IPS DF 6.9 (cell line): ENCODE measurements at regions not wholly inside any gene's neighbourhood (a gene's known extent, or its start where the extent isn't known, plus 50 kb on each side); places are given as distances from the start of the nearest gene placed in this dataset.
"Not testable (repeated sequence)": the region's sequence is repeated elsewhere in the genome, so short reads cannot be mapped to it uniquely, and the experiment has no call there.

Experiments
- DNase-seq: peaks from one replicate; pipeline ENCODE4 v3.0.0-alpha.2; 2013; ENCODE audit warnings: low read depth, low spot score
- H3K27ac ChIP-seq: one replicate; pipeline ENCODE4 v1.5.1; 2013; ENCODE audit warnings: low read length, control low read depth
- H3K27me3 ChIP-seq: 2 replicates; pipeline ENCODE4 v1.6.1; 2013; ENCODE audit warnings: mild to moderate bottlenecking, low read length; ENCODE audit not compliant: control insufficient read depth, insufficient read depth
- H3K36me3 ChIP-seq: 2 replicates; pipeline ENCODE4 v1.6.1; 2013; ENCODE audit warnings: low read length; ENCODE audit not compliant: control insufficient read depth, insufficient read depth
- H3K4me1 ChIP-seq: 2 replicates; pipeline ENCODE4 v1.6.1; 2013; ENCODE audit warnings: low read length; ENCODE audit not compliant: control insufficient read depth, insufficient read depth
- H3K4me3 ChIP-seq: 2 replicates; pipeline ENCODE4 v1.5.1; 2013; ENCODE audit warnings: mild to moderate bottlenecking, low read length
- H3K9me3 ChIP-seq: 2 replicates; pipeline ENCODE4 v1.6.1; 2013; ENCODE audit warnings: low read length, inconsistent platforms; ENCODE audit not compliant: control insufficient read depth, insufficient read depth
- WGBS: extraction: QIAGEN DNeasy Blood & Tissue Kit; methylation state at CpG from one replicate; pipeline ENCODE4 v1.1.7; 2013; ENCODE audit warnings: mixed read lengths, missing lambda C conversion rate; ENCODE audit not compliant: insufficient read length, insufficient coverage; 5-methylcytosine and 5-hydroxymethylcytosine counted together

- Histone ChIP-seq H3K27me3 (no peaks in the 10 kb centered on the region), H3K36me3 (no peaks in the 10 kb centered on the region), H3K9me3 (no peaks in the 10 kb centered on the region), H3K4me1 (no peaks in the 10 kb centered on the region; the same call in 1 of the 2 replicates), H3K27ac (no peak overlapping the region), H3K4me3 (no peak overlapping the region)
- peak; percentile 20 for DNase-seq
- WGBS = no CpG with 5 or more reads among the region's 1 CpG
Measured at GRCh38 chr6:119672725-119673124, 323.2 kb upstream of the MAN1A1 start.

GRCh38 chr6:119671105-119671504 lies 321.5 kb upstream of the MAN1A1 start:
- no peak for DNase-seq
- no peak overlapping the region for H3K27ac ChIP-seq
- no peaks in the 10 kb centered on the region for H3K9me3 ChIP-seq
- H3K27me3 ChIP-seq = no peaks in the 10 kb centered on the region
- H3K4me1 ChIP-seq = no peaks in the 10 kb centered on the region; the same call in 1 of the 2 replicates
- no CpG with 5 or more reads among the region's 2 CpGs for WGBS
- no peaks in the 10 kb centered on the region for H3K36me3 ChIP-seq
- no peak overlapping the region for H3K4me3 ChIP-seq

- H3K27me3 ChIP-seq = no peaks in the 10 kb centered on the region
- no peaks in the 10 kb centered on the region; the same call in 1 of the 2 replicates for H3K4me1 ChIP-seq
- no peaks in the 10 kb centered on the region for H3K9me3 ChIP-seq
- no peak overlapping the region for H3K4me3 ChIP-seq
- no peak overlapping the region for H3K27ac ChIP-seq
- H3K36me3 ChIP-seq = no peaks in the 10 kb centered on the region
- DNase-seq = no peak
Measured at GRCh38 chr6:119669221-119669620, 319.7 kb upstream of the MAN1A1 start.

GRCh38 chr6:119665432-119665831 lies 315.9 kb upstream of the MAN1A1 start:
- H3K27me3 ChIP-seq, H3K4me1 ChIP-seq: not testable (repeated sequence)
- no CpG with 5 or more reads among the region's 10 CpGs for WGBS

GRCh38 chr6:119661628-119662027 lies 312.1 kb upstream of the MAN1A1 start:
- Histone ChIP-seq H3K4me1 (no peaks in the 10 kb centered on the region), H3K36me3 (no peaks in the 10 kb centered on the region), H3K27ac (no peak overlapping the region), H3K4me3 (no peak overlapping the region), H3K9me3 (no peaks in the 10 kb centered on the region), H3K27me3 (no peaks in the 10 kb centered on the region)
- DNase-seq = no peak

More at GRCh38 chr6:119665432-119665831, 315.9 kb upstream of the MAN1A1 start:
- not testable (repeated sequence) for H3K27ac ChIP-seq, H3K4me3 ChIP-seq, H3K9me3 ChIP-seq, H3K36me3 ChIP-seq, DNase-seq

- Histone ChIP-seq H3K4me1 (no peaks in the 10 kb centered on the region), H3K4me3 (no peak overlapping the region), H3K9me3 (no peaks in the 10 kb centered on the region), H3K27ac (no peak overlapping the region), H3K36me3 (no peaks in the 10 kb centered on the region), H3K27me3 (no peaks in the 10 kb centered on the region)
- WGBS = no CpG with 5 or more reads among the region's 4 CpGs
- DNase-seq = no peak
Measured at GRCh38 chr6:119661078-119661477, 311.5 kb upstream of the MAN1A1 start.

GRCh38 chr6:119658917-119659316 lies 309.4 kb upstream of the MAN1A1 start:
- Histone ChIP-seq H3K4me3 (no peak overlapping the region), H3K4me1 (no peaks in the 10 kb centered on the region), H3K36me3 (no peaks in the 10 kb centered on the region), H3K27ac (no peak overlapping the region), H3K27me3 (no peaks in the 10 kb centered on the region), H3K9me3 (no peaks in the 10 kb centered on the region)
- DNase-seq = no peak

- no peak overlapping the region for H3K27ac ChIP-seq
- no peaks in the 10 kb centered on the region for H3K9me3 ChIP-seq
- no peaks in the 10 kb centered on the region for H3K27me3 ChIP-seq
- WGBS = no CpG with 5 or more reads among the region's 1 CpG
- DNase-seq = no peak
- no peaks in the 10 kb centered on the region for H3K4me1 ChIP-seq
- no peaks in the 10 kb centered on the region for H3K36me3 ChIP-seq
- no peak overlapping the region for H3K4me3 ChIP-seq
Measured at GRCh38 chr6:119655124-119655523, 305.6 kb upstream of the MAN1A1 start.

- no CpG with 5 or more reads among the region's 2 CpGs for WGBS
- Histone ChIP-seq H3K9me3 (no peaks in the 10 kb centered on the region), H3K36me3 (no peaks in the 10 kb centered on the region), H3K4me1 (no peaks in the 10 kb centered on the region), H3K27ac (no peak overlapping the region), H3K4me3 (no peak overlapping the region), H3K27me3 (no peaks in the 10 kb centered on the region)
- DNase-seq = no peak
Measured at GRCh38 chr6:119653329-119653728, 303.8 kb upstream of the MAN1A1 start.

- no peak for DNase-seq
- no peaks in the 10 kb centered on the region for H3K4me1 ChIP-seq
- no peak overlapping the region for H3K4me3 ChIP-seq
- no peak overlapping the region for H3K27ac ChIP-seq
- no peaks in the 10 kb centered on the region for H3K27me3 ChIP-seq
- H3K36me3 ChIP-seq = no peaks in the 10 kb centered on the region
- WGBS = no CpG with 5 or more reads among the region's 6 CpGs
- no peaks in the 10 kb centered on the region for H3K9me3 ChIP-seq
Measured at GRCh38 chr6:119649531-119649930, 300.0 kb upstream of the MAN1A1 start.

- Histone ChIP-seq H3K4me3 (no peak overlapping the region), H3K27ac (no peak overlapping the region), H3K36me3 (no peaks in the 10 kb centered on the region), H3K9me3 (no peaks in the 10 kb centered on the region), H3K4me1 (no peaks in the 10 kb centered on the region), H3K27me3 (no peaks in the 10 kb centered on the region)
- no CpG with 5 or more reads among the region's 2 CpGs for WGBS
- no peak for DNase-seq
Measured at GRCh38 chr6:119647309-119647708, 297.7 kb upstream of the MAN1A1 start.
